ENCODE measurements at regions not wholly inside any gene's neighbourhood (a gene's known extent, or its start where the extent isn't known, plus 50 kb on each side); places are given as distances from the start of the nearest gene placed in this dataset.

DNA sequence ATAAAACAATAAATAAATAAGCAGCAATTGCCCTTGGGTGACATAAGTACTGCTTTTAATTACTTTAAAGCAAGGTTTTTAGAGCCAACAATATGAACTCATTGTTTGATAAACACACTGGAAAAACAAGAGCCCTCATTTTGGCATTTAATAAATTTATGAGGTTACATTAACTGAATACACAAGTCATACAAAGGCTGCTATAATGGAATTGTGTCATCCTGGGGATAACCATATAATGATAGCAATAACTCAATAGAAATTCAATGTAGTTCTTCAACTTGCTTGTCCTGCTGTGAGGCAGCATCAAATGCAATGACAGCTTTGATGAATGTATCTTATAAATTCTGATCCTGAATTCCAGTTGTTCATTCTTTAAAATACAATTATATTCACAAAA, 1512.5 kb downstream of the STIM2 start:
- H3K27ac ChIP-seq = no peak overlapping the region
- no peak for TF ChIP-seq ZFX (IDR thresholded peaks at IDR 0.05; ENCODE audit: borderline replicate concordance)
- TF ChIP-seq, protein P1, sequence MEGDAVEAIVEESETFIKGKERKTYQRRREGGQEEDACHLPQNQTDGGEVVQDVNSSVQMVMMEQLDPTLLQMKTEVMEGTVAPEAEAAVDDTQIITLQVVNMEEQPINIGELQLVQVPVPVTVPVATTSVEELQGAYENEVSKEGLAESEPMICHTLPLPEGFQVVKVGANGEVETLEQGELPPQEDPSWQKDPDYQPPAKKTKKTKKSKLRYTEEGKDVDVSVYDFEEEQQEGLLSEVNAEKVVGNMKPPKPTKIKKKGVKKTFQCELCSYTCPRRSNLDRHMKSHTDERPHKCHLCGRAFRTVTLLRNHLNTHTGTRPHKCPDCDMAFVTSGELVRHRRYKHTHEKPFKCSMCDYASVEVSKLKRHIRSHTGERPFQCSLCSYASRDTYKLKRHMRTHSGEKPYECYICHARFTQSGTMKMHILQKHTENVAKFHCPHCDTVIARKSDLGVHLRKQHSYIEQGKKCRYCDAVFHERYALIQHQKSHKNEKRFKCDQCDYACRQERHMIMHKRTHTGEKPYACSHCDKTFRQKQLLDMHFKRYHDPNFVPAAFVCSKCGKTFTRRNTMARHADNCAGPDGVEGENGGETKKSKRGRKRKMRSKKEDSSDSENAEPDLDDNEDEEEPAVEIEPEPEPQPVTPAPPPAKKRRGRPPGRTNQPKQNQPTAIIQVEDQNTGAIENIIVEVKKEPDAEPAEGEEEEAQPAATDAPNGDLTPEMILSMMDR (IDR thresholded peaks at IDR 0.05) = no peak

GRCh38 chr4:28373601-28374000, 1513.0 kb downstream of the STIM2 start:
- no peak for TF ChIP-seq ZFX (IDR thresholded peaks at IDR 0.05; ENCODE audit: borderline replicate concordance)
- TF ChIP-seq, protein P1 (IDR thresholded peaks at IDR 0.05) = no peak
- no peak overlapping the region for H3K27ac ChIP-seq

DNA sequence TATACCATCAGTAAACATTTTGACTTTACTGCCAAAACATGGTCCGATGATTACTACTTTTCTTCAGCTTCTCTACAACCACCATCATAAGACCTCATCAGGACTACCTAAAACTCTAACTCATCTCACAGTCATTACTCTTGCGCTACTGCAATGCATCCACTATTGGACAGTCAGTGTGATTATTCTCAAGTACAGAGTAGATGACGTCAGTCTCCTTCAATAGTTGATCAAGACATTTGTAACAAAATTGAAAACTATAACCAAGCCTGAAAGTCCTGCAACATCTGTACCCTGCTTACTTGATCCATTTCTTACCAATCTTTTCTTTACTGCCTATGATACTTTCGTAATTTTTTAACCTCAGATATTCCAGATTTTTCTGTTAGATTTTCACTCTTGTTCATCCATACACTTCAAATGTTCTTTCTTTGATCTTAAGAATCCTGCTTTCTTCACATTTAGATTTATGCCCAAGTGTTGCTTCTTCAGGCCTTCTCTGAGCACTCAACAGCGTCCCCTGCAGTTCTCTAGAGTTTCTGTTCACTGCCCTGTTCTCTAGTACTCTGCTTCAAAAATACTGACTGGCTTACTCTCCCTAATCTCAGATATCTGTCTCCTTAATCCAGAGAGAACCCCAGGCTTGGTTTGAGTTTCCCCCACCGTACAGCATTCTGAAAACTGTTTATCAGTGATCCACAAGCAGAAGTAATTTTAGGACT, 1517.6 kb downstream of the STIM2 start:
- TF ChIP-seq, protein P1 (IDR thresholded peaks at IDR 0.05) = no peak
- TF ChIP-seq ZFX (IDR thresholded peaks at IDR 0.05; ENCODE audit: borderline replicate concordance) = no peak
- H3K27ac ChIP-seq = no peak overlapping the region

DNA sequence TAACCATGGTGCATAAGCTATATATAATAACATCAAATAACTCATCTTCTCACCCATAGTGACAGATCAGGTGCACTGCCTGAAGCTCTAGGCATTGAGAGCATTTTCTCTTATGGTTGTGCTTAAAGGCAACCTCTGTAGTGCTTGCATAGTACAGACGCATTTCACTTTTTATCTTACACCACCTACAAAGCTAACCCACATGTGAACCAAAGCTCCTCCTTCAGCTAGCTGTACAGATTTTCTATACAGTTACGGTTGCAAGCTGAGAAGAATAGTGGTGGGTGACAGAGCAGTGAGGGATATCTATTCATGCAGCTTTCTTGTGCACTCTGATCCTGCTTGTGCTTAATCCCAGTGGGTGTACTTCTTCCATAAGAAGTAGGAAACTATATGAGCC, 1525.2 kb downstream of the STIM2 start:
- no peak overlapping the region for H3K27ac ChIP-seq
- TF ChIP-seq, protein P1 (IDR thresholded peaks at IDR 0.05) = no peak
- no peak for TF ChIP-seq ZFX (IDR thresholded peaks at IDR 0.05; ENCODE audit: borderline replicate concordance)

DNA sequence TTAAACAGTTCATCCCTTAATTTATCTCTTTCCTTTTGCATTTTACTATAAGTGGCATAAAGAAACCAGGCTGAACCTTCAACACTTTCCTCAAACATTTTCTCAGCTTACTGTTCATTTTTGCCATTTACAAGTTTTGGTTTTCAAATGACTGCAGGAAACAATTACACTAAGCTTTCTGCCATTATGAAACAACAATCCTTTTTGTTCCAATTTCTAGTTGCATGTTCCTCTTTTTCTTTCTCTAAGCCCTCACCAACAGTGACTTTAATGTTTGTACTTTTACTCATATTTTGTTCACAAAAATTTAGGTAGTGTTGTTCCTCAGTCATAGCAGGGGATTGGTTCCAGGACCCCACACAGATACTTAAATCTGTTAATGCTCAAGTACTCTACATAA, 1526.1 kb downstream of the STIM2 start:
- no peak overlapping the region for H3K27ac ChIP-seq
- TF ChIP-seq, protein P1 (IDR thresholded peaks at IDR 0.05) = no peak
- no peak for TF ChIP-seq ZFX (IDR thresholded peaks at IDR 0.05; ENCODE audit: borderline replicate concordance)

- TF ChIP-seq ZFX (IDR thresholded peaks at IDR 0.05; ENCODE audit: borderline replicate concordance) = no peak
- TF ChIP-seq, protein P1 (IDR thresholded peaks at IDR 0.05) = no peak
- no peak overlapping the region for H3K27ac ChIP-seq
These were observed 1527.8 kb downstream of the STIM2 start for GRCh38 chr4:28388471-28388870.

GRCh38 chr4:28391877-28392276, 1531.2 kb downstream of the STIM2 start:
- no peak for TF ChIP-seq ZFX (IDR thresholded peaks at IDR 0.05; ENCODE audit: borderline replicate concordance)
- TF ChIP-seq, protein P1 (IDR thresholded peaks at IDR 0.05) = no peak
- no peak overlapping the region for H3K27ac ChIP-seq
